Endothelial cell of umbilical vein (primary cell): ENCODE measurements at regions not wholly inside any gene's neighbourhood (a gene's known extent, or its start where the extent isn't known, plus 50 kb on each side); places are given as distances from the start of the nearest gene placed in this dataset.

ENCODE experiments used
- BruUV-seq: library from RNA; stranded (reverse); fragments of 400-500 nt; replicated peaks from 2 replicates; lab custom pipeline; 2021; lab: Mats Ljungman, UMichigan
- CTCF ChIA-PET: fragments of 300-600, 350-600 bp; sonication (Branson Sonifier 250); formaldehyde crosslinking; loops from one replicate; lab custom pipeline; 2021; ENCODE audit warnings: antibody characterized with exemption, inconsistent platforms; lab: Charles Lee
- POLR2A ChIA-PET: fragments of 300-600, 350-600 bp; sonication (Branson Sonifier 250); formaldehyde crosslinking; loops from one replicate; lab custom pipeline; 2021; ENCODE audit warnings: antibody characterized with exemption, inconsistent platforms; lab: Charles Lee
- DNase-seq: peaks from one replicate; pipeline ENCODE4 v3.0.0-alpha.2; 2011; ENCODE audit warnings: low read depth, low spot score
- FAIRE-seq: peaks from 2 replicates; lab custom pipeline; 2011; peaks lifted over from hg19 to GRCh38; lab: Jason Lieb, UNC
- H2AFZ ChIP-seq: 2 replicates; pipeline ENCODE4 v1.6.0; 2012; ENCODE audit warnings: low read depth, low read length, control low read depth, inconsistent platforms
- H3K27ac ChIP-seq: 2 replicates; pipeline ENCODE4 v1.5.1; 2011; ENCODE audit warnings: low read depth, mild to moderate bottlenecking, control low read depth, low read length, moderate library complexity; ENCODE audit not compliant: insufficient read depth
- H3K27me3 ChIP-seq, 2 experiments: 2 replicates each; pipeline versions ENCODE4 v1.6.0 to v1.6.1; 2011; ENCODE audit warnings: low read length in 2 of 2, mixed read lengths in 1 of 2; ENCODE audit not compliant: control insufficient read depth in 2 of 2, insufficient read depth in 2 of 2
- H3K36me3 ChIP-seq, 2 experiments: 2 replicates in 1 of 2; 3 replicates in 1 of 2; pipeline ENCODE4 v1.5.1; 2011; ENCODE audit warnings: low read length in 2 of 2, mild to moderate bottlenecking in 1 of 2, moderate library complexity in 1 of 2; ENCODE audit not compliant: control insufficient read depth in 2 of 2, insufficient read depth in 2 of 2; ENCODE audit errors: extremely low read depth in 1 of 2
- H3K4me1 ChIP-seq: 3 replicates; pipeline ENCODE4 v1.5.1; 2011; ENCODE audit warnings: mild to moderate bottlenecking, low read length; ENCODE audit not compliant: control insufficient read depth, insufficient read depth; ENCODE audit errors: extremely low read depth
- H3K4me2 ChIP-seq: 2 replicates; pipeline ENCODE4 v1.6.1; 2011; ENCODE audit warnings: low read length, control low read depth, mixed read lengths; ENCODE audit not compliant: insufficient read depth
- H3K4me3 ChIP-seq, 3 experiments: fragments of 200-600 bp in 1 of 3; sonication (generic), shearing (Covaris generic) in 1 of 3; replicated peaks in 1 of 3; 2 replicates each; pipeline ENCODE4 v1.5.1; 2011 to 2016; ENCODE audit warnings: control low read depth in 3 of 3, low read length in 3 of 3, mild to moderate bottlenecking in 2 of 3, inconsistent platforms in 1 of 3, low read depth in 1 of 3, moderate library complexity in 1 of 3; ENCODE audit not compliant: insufficient read depth in 1 of 3
- H3K79me2 ChIP-seq: 2 replicates; pipeline ENCODE4 v1.6.0; 2012; ENCODE audit warnings: low read length, inconsistent platforms; ENCODE audit not compliant: control insufficient read depth, insufficient read depth
- H3K9ac ChIP-seq: replicated peaks from 2 replicates; pipeline ENCODE3; 2011; ENCODE audit warnings: low read length, control low read depth; ENCODE audit not compliant: insufficient read depth; ENCODE audit errors: extremely low read depth
- H3K9me1 ChIP-seq: replicated peaks from 3 replicates; pipeline ENCODE4 v1.6.0; 2011; ENCODE audit warnings: mild to moderate bottlenecking, low read length; ENCODE audit not compliant: control insufficient read depth, insufficient read depth; ENCODE audit errors: extremely low read depth
- H3K9me3 ChIP-seq: replicated peaks from 2 replicates; pipeline ENCODE4 v1.5.1; 2012; ENCODE audit warnings: low read length, inconsistent platforms; ENCODE audit not compliant: control insufficient read depth, insufficient read depth
- H4K20me1 ChIP-seq: replicated peaks from 2 replicates; pipeline ENCODE3; 2011; ENCODE audit warnings: mild to moderate bottlenecking, low read length; ENCODE audit not compliant: control insufficient read depth, insufficient read depth; ENCODE audit errors: extremely low read depth
- EZH2 ChIP-seq: IDR thresholded peaks from 2 replicates; pipeline ENCODE4 v1.6.1; 2012; ENCODE audit warnings: borderline replicate concordance, low read depth, mild to moderate bottlenecking, moderate library complexity, low read length, inconsistent platforms; ENCODE audit not compliant: severe bottlenecking
- GATA2 ChIP-seq: IDR thresholded peaks from 2 replicates; pipeline ENCODE4 v1.7.0; 2011; ENCODE audit warnings: low read depth, mild to moderate bottlenecking, moderate library complexity, mixed read lengths, low read length; ENCODE audit not compliant: insufficient read length, insufficient read depth
- JUN ChIP-seq: IDR thresholded peaks from 2 replicates; pipeline ENCODE4 v1.6.1; 2011; ENCODE audit warnings: borderline replicate concordance, low read depth; ENCODE audit not compliant: insufficient read length, insufficient read depth
- MYC ChIP-seq: IDR thresholded peaks from one replicate; pipeline ENCODE4 v1.6.1; 2011; ENCODE audit warnings: mild to moderate bottlenecking, low read depth, low read length
- POLR2AphosphoS5 ChIP-seq: IDR thresholded peaks from 2 replicates; pipeline ENCODE4 v1.6.1; 2012; ENCODE audit warnings: low read depth, mild to moderate bottlenecking, control low read depth, low read length, moderate library complexity; ENCODE audit not compliant: insufficient read depth
- dilution Hi-C: fragments of 300-500 bp; cut with MboI; formaldehyde crosslinking; loops from one replicate; pipeline ENCODE4 v1.15.0; 2019; ENCODE audit warnings: low sequenced_read_pairs; ENCODE audit not compliant: extremely low pct_ligation_motif_present
- intact Hi-C: fragments of 100-400 bp; cut with micrococcal nuclease; formaldehyde crosslinking; loops from one replicate; pipeline ENCODE4 v1.10.0; 2022
- TF ChIP-seq, protein P1 (sequence below): IDR thresholded peaks from 2 replicates; pipeline ENCODE4 v1.6.1; 2011; ENCODE audit not compliant: insufficient read depth, insufficient read length

- H3K36me3 ChIP-seq: no peaks in the 10 kb centered on the region
- no peaks in the 10 kb centered on the region for H3K27me3 ChIP-seq
- H3K79me2 ChIP-seq: no peaks in the 10 kb centered on the region
- POLR2A ChIA-PET: no interaction called here
- no peaks in the 10 kb centered on the region for H3K9me1 ChIP-seq
- H3K4me2 ChIP-seq: no peak overlapping the region
- DNase-seq (no peak), FAIRE-seq (no peak)
- H3K4me1 ChIP-seq: no peaks in the 10 kb centered on the region
- dilution Hi-C loops: no loop called here
- no peak overlapping the region for H3K9ac ChIP-seq
- BruUV-seq: no TSS peak
- intact Hi-C loops: no loop called here
- H3K9me3 ChIP-seq: no peaks in the 10 kb centered on the region
- H3K27ac ChIP-seq: no peak overlapping the region
- H3K4me3 ChIP-seq: no peak overlapping the region
- CTCF ChIA-PET: no interaction called here
- TF ChIP-seq JUN (no peak), EZH2 (no peak), POLR2AphosphoS5 (no peak), GATA2 (no peak), MYC (no peak)
- H2AFZ ChIP-seq: no peak overlapping the region
- H4K20me1 ChIP-seq: no peaks in the 10 kb centered on the region
Measured at GRCh38 chr6:17226786-17227233, 54.4 kb upstream of the RBM24 start.

- intact Hi-C loops (no loop called here), dilution Hi-C loops (no loop called here)
- POLR2A ChIA-PET: no interaction called here
- Histone ChIP-seq H3K9me3 (no peaks in the 10 kb centered on the region), H4K20me1 (no peaks in the 10 kb centered on the region), H3K27me3 (no peaks in the 10 kb centered on the region), H3K4me1 (no peaks in the 10 kb centered on the region), H3K9me1 (no peaks in the 10 kb centered on the region), H2AFZ (no peak overlapping the region), H3K36me3 (no peaks in the 10 kb centered on the region), H3K9ac (no peak overlapping the region), H3K27ac (no peak overlapping the region), H3K79me2 (no peaks in the 10 kb centered on the region), H3K4me3 (no peak overlapping the region), H3K4me2 (no peak overlapping the region)
- FAIRE-seq (no peak), DNase-seq (no peak)
- TF ChIP-seq, protein P1, sequence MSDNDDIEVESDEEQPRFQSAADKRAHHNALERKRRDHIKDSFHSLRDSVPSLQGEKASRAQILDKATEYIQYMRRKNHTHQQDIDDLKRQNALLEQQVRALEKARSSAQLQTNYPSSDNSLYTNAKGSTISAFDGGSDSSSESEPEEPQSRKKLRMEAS: no peak
- TF ChIP-seq POLR2AphosphoS5 (no peak), MYC (no peak), GATA2 (no peak)
- CTCF ChIA-PET: no interaction called here
- BruUV-seq: no TSS peak
Measured at GRCh38 chr6:17227403-17227802, 53.8 kb upstream of the RBM24 start.
